ENCODE measurements at regions not wholly inside any gene's neighbourhood (a gene's known extent, or its start where the extent isn't known, plus 50 kb on each side); places are given as distances from the start of the nearest gene placed in this dataset.

GRCh38 chr7:85510287-85510686 lies 323.4 kb upstream of the SEMA3D start:
- TF ChIP-seq CTCF (IDR thresholded peaks at IDR 0.05; ENCODE audit: poor library complexity, severe bottlenecking) (no peak), EZH2 (IDR thresholded peaks at IDR 0.05; ENCODE audit: borderline replicate concordance, insufficient read depth, low read length, poor library complexity, severe bottlenecking) (no peak), RAD21 (conservative IDR thresholded peaks at IDR 0.05) (no peak), REST (IDR thresholded peaks at IDR 0.05; ENCODE audit: borderline replicate concordance) (no peak)
